ENCODE measurements at regions not wholly inside any gene's neighbourhood (a gene's known extent, or its start where the extent isn't known, plus 50 kb on each side); places are given as distances from the start of the nearest gene placed in this dataset.

- TF ChIP-seq EZH2 (IDR thresholded peaks at IDR 0.05; ENCODE audit: insufficient read depth, poor library complexity, severe bottlenecking) = no peak
- TF ChIP-seq EZH2phosphoT487 (IDR thresholded peaks at IDR 0.05; ENCODE audit: insufficient read depth, low read depth) = no peak
Measured at GRCh38 chr2:85945172-85945571, 56.4 kb upstream of the ST3GAL5 start.

Data from GM23248 (cell line).